Smooth muscle cell (in vitro differentiated cells): ENCODE measurements at regions not wholly inside any gene's neighbourhood (a gene's known extent, or its start where the extent isn't known, plus 50 kb on each side); places are given as distances from the start of the nearest gene placed in this dataset.

Source experiments
- DNase-seq: peaks from one replicate; lab custom pipeline; 2025; ENCODE audit not compliant: unreplicated experiment; lab: John Stamatoyannopoulos, UW
- H2AFZ ChIP-seq: fragments of 200-600 bp; sonication (generic); 2 replicates; pipeline ENCODE4 v1.6.0; 2016; ENCODE audit warnings: antibody characterized with exemption, low read depth, mild to moderate bottlenecking
- H3F3A ChIP-seq: fragments of 200-600 bp; sonication (generic); 2 replicates; pipeline ENCODE4 v1.6.0; 2017; ENCODE audit warnings: antibody characterized with exemption, low read depth
- H3K27ac ChIP-seq: fragments of 200-600 bp; sonication (generic); 2 replicates; pipeline ENCODE4 v1.5.1; 2016; ENCODE audit warnings: low read depth, mild to moderate bottlenecking
- H3K27me3 ChIP-seq: fragments of 200-600 bp; sonication (generic); 2 replicates; pipeline ENCODE4 v1.6.1; 2016; ENCODE audit warnings: low read depth, mild to moderate bottlenecking
- H3K36me3 ChIP-seq: fragments of 200-600 bp; sonication (generic); 2 replicates; pipeline ENCODE4 v1.5.1; 2016; ENCODE audit warnings: low read depth
- H3K4me1 ChIP-seq: fragments of 200-600 bp; sonication (generic); 2 replicates; pipeline ENCODE4 v1.5.1; 2016; ENCODE audit warnings: low read depth
- H3K4me2 ChIP-seq: fragments of 200-600 bp; sonication (generic); 2 replicates; pipeline ENCODE4 v1.6.0; 2016; ENCODE audit warnings: mild to moderate bottlenecking
- H3K4me3 ChIP-seq: fragments of 200-600 bp; sonication (generic); 2 replicates; pipeline ENCODE4 v1.5.1; 2016; ENCODE audit warnings: mild to moderate bottlenecking
- H3K79me2 ChIP-seq: fragments of 200-600 bp; sonication (generic); 2 replicates; pipeline ENCODE4 v1.6.0; 2016; ENCODE audit warnings: low read depth, mild to moderate bottlenecking
- H3K9ac ChIP-seq: fragments of 200-600 bp; sonication (generic); 2 replicates; pipeline ENCODE4 v1.6.0; 2016; ENCODE audit warnings: low read depth
- H3K9me3 ChIP-seq: fragments of 200-600 bp; sonication (generic); replicated peaks from 2 replicates; pipeline ENCODE4 v1.5.1; 2016; ENCODE audit warnings: low read depth
- H4K20me1 ChIP-seq: fragments of 200-600 bp; sonication (generic); 2 replicates; pipeline ENCODE4 v1.6.0; 2016; ENCODE audit warnings: low read depth
- CTCF ChIP-seq: fragments of 200-600 bp; sonication (generic); IDR thresholded peaks from 2 replicates; pipeline ENCODE4 v1.5.1; 2017; ENCODE audit warnings: borderline replicate concordance, mild to moderate bottlenecking, antibody characterized with exemption; ENCODE audit not compliant: insufficient read depth, poor library complexity, severe bottlenecking
- whole genome bisulfite sequencing: methylation state at CpG from one replicate; pipeline ENCODE4 v1.1.7; 2016; ENCODE audit warnings: low lambda C conversion rate; 5-methylcytosine and 5-hydroxymethylcytosine counted together

- Histone ChIP-seq H3K4me1 (no peaks in the 10 kb centered on the region), H3K9ac (no peak overlapping the region), H3K9me3 (no peaks in the 10 kb centered on the region), H3K79me2 (no peaks in the 10 kb centered on the region), H3K4me2 (no peak overlapping the region), H3F3A (no peaks in the 10 kb centered on the region), H3K27me3 (peaks cover 12% of the 10 kb centered on the region), H2AFZ (no peak overlapping the region), H3K36me3 (no peaks in the 10 kb centered on the region), H4K20me1 (no peaks in the 10 kb centered on the region), H3K4me3 (no peak overlapping the region), H3K27ac (no peak overlapping the region)
- DNase-seq, result no peak
- WGBS, result 80% methylated on average over 11 of the region's 11 CpGs
- TF ChIP-seq CTCF, result no peak
Measured at GRCh38 chr2:221334481-221335218, 237.5 kb downstream of the EPHA4 start.

GRCh38 chr2:221335219-221335752 lies 236.8 kb downstream of the EPHA4 start:
- no peaks in the 10 kb centered on the region for H3K79me2 ChIP-seq
- H3K36me3 ChIP-seq, result no peaks in the 10 kb centered on the region
- H3F3A ChIP-seq, result no peaks in the 10 kb centered on the region
- H3K4me3 ChIP-seq, result no peak overlapping the region
- H3K27ac ChIP-seq, result no peak overlapping the region
- no peak for DNase-seq
- H3K9me3 ChIP-seq, result no peaks in the 10 kb centered on the region
- H3K4me2 ChIP-seq, result no peak overlapping the region
- no peak for TF ChIP-seq CTCF
- H3K27me3 ChIP-seq, result peaks cover 12% of the 10 kb centered on the region
- no peaks in the 10 kb centered on the region for H3K4me1 ChIP-seq
- H3K9ac ChIP-seq, result no peak overlapping the region
- WGBS, result 73% methylated on average over 12 of the region's 12 CpGs
- H4K20me1 ChIP-seq, result no peaks in the 10 kb centered on the region
- H2AFZ ChIP-seq, result no peak overlapping the region

GRCh38 chr2:221336967-221337366 lies 235.1 kb downstream of the EPHA4 start:
- H3K9ac ChIP-seq, result no peak overlapping the region
- no peak for DNase-seq
- no peaks in the 10 kb centered on the region for H3K36me3 ChIP-seq
- H3K4me1 ChIP-seq, result no peaks in the 10 kb centered on the region
- no peak overlapping the region for H3K4me2 ChIP-seq
- WGBS, result 94% methylated on average over 2 of the region's 2 CpGs
- no peaks in the 10 kb centered on the region for H3K9me3 ChIP-seq
- H4K20me1 ChIP-seq, result no peaks in the 10 kb centered on the region
- H2AFZ ChIP-seq, result no peak overlapping the region
- peaks cover 12% of the 10 kb centered on the region for H3K27me3 ChIP-seq
- no peaks in the 10 kb centered on the region for H3K79me2 ChIP-seq
- H3K27ac ChIP-seq, result no peak overlapping the region
- no peak overlapping the region for H3K4me3 ChIP-seq
- no peak for TF ChIP-seq CTCF
- no peaks in the 10 kb centered on the region for H3F3A ChIP-seq
